ENCODE measurements at regions not wholly inside any gene's neighbourhood (a gene's known extent, or its start where the extent isn't known, plus 50 kb on each side); places are given as distances from the start of the nearest gene placed in this dataset.
A peak's percentile ranks its signal among the peaks of the same experiment; 100 is the strongest.

- DNase-seq: no peak
Observed at GRCh38 chr3:116767726-116768125, 58.1 kb downstream of the TUSC7 start.

- DNase-seq: peak; percentile 80
Observed at GRCh38 chr3:116770815-116771450, 61.4 kb downstream of the TUSC7 start.

- no peak for DNase-seq
Observed at GRCh38 chr3:116776880-116777785, 67.6 kb downstream of the TUSC7 start.

GRCh38 chr3:116785226-116785625 lies 75.6 kb downstream of the TUSC7 start:
- no peak for DNase-seq

- DNase-seq: no peak
Observed at GRCh38 chr3:116802651-116803050, 93.1 kb downstream of the TUSC7 start.

- DNase-seq: no peak
Observed at GRCh38 chr3:116806351-116806750, 96.8 kb downstream of the TUSC7 start.

- DNase-seq: no peak
Observed at GRCh38 chr3:116808725-116809124, 99.1 kb downstream of the TUSC7 start.

GRCh38 chr3:116809208-116809607 lies 99.6 kb downstream of the TUSC7 start:
- DNase-seq: no peak

- DNase-seq: no peak
Observed at GRCh38 chr3:116811754-116812153, 102.2 kb downstream of the TUSC7 start.

- no peak for DNase-seq
Observed at GRCh38 chr3:116812949-116813348, 103.4 kb downstream of the TUSC7 start.

GRCh38 chr3:116815321-116815720 lies 105.7 kb downstream of the TUSC7 start:
- DNase-seq: no peak

GRCh38 chr3:116815831-116816588 lies 106.4 kb downstream of the TUSC7 start:
- peak; percentile 26 for DNase-seq

GRCh38 chr3:116821371-116821770 lies 111.8 kb downstream of the TUSC7 start:
- DNase-seq: no peak

GRCh38 chr3:116824208-116824607 lies 114.6 kb downstream of the TUSC7 start:
- DNase-seq: no peak

- no peak for DNase-seq
Observed at GRCh38 chr3:116833202-116833601, 123.6 kb downstream of the TUSC7 start.

- DNase-seq: no peak
Observed at GRCh38 chr3:116834816-116835215, 125.2 kb downstream of the TUSC7 start.

- DNase-seq: no peak
Observed at GRCh38 chr3:116835658-116836057, 126.1 kb downstream of the TUSC7 start.

GRCh38 chr3:116836286-116836685 lies 126.7 kb downstream of the TUSC7 start:
- DNase-seq: no peak

- DNase-seq: no peak
Observed at GRCh38 chr3:116837483-116837882, 127.9 kb downstream of the TUSC7 start.

- no peak for DNase-seq
Observed at GRCh38 chr3:116841003-116841735, 131.6 kb downstream of the TUSC7 start.

GRCh38 chr3:116842254-116842957 lies 132.8 kb downstream of the TUSC7 start:
- DNase-seq: no peak
